Thyroid gland (tissue), 4 donors: ENCODE measurements at regions not wholly inside any gene's neighbourhood (a gene's known extent, or its start where the extent isn't known, plus 50 kb on each side); places are given as distances from the start of the nearest gene placed in this dataset.

Source experiments
- CTCF ChIP-seq, 6 experiments: fragments of 200-600 bp in 3 of 6; fragments of 450-650 bp in 3 of 6; sonication (generic) in 3 of 6; IDR thresholded peaks; one replicate each; pipeline ENCODE4 v1.5.1; 2016 to 2019; ENCODE audit warnings: antibody characterized with exemption in 6 of 6, mild to moderate bottlenecking in 2 of 6, inconsistent platforms in 1 of 6, moderate library complexity in 1 of 6
- POLR2A ChIP-seq, 2 donors: fragments of 450-650 bp; IDR thresholded peaks; one replicate each; pipeline ENCODE4 v1.6.1; 2017; ENCODE audit warnings: antibody characterized with exemption in 2 of 2, mild to moderate bottlenecking in 2 of 2, moderate library complexity in 1 of 2

DNA sequence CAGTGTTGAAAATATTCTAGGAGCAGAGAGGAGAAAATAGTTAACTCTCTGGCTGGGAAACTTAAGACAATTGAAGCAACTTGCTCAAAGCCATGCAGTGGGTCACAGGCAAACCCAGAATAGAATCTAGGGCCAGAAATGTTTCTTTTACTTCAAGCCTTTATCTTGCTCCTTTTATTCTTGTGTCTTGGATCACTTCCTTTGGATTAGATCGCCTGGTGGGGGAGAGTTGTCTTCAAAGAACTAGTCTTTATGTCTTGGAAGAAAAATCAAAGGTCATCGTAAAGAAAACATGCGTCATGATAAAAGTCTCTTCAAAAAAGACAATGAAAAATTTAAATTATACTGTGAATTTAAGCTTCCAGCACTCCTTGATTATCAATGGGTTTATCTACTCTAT is 493.6 kb upstream of the USP24 start:
- TF ChIP-seq CTCF (IDR thresholded peaks at IDR 0.05) = no peak
- TF ChIP-seq POLR2A (IDR thresholded peaks at IDR 0.05) = no peak
